Suprapubic skin (tissue), 3 donors: ENCODE measurements at regions not wholly inside any gene's neighbourhood (a gene's known extent, or its start where the extent isn't known, plus 50 kb on each side); places are given as distances from the start of the nearest gene placed in this dataset.

ENCODE experiments used
- POLR2A ChIP-seq, 2 donors: fragments of 450-650 bp; IDR thresholded peaks; one replicate each; pipeline ENCODE4 v1.6.1; 2017; ENCODE audit warnings: antibody characterized with exemption in 2 of 2, mild to moderate bottlenecking in 2 of 2, moderate library complexity in 2 of 2
- TF ChIP-seq, protein P1 (sequence below), 2 donors: fragments of 200-600 bp in 1 of 2; fragments of 450-650 bp in 1 of 2; sonication (generic) in 1 of 2; IDR thresholded peaks; one replicate each; pipeline ENCODE4 v1.5.1; 2016 to 2019; ENCODE audit warnings: antibody characterized with exemption in 2 of 2, mild to moderate bottlenecking in 1 of 2, moderate library complexity in 1 of 2

DNA sequence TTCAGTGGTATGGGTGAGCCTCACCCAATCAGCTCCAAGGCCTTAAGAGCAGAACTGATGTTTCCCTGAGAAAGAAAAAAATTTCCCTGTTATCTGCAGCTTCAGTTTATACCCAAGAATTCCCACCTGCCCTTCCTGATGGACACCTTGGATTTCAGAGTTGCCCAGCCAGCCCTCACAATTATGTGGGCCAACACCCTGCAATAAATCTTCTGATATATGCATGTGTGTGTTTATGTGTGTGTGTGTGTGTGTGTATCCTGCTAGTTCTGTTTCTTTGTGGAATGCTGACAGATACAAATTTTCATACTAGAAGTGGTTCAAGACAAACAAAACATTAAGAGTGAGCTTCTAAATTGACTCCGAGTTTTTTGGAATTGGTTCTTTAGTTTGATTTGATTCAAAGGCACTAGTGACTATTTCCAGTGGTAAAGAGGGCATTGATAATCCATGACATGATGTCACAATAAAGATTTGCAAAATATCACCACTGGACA, 246.6 kb upstream of the BTBD3 start:
- TF ChIP-seq, protein P1, sequence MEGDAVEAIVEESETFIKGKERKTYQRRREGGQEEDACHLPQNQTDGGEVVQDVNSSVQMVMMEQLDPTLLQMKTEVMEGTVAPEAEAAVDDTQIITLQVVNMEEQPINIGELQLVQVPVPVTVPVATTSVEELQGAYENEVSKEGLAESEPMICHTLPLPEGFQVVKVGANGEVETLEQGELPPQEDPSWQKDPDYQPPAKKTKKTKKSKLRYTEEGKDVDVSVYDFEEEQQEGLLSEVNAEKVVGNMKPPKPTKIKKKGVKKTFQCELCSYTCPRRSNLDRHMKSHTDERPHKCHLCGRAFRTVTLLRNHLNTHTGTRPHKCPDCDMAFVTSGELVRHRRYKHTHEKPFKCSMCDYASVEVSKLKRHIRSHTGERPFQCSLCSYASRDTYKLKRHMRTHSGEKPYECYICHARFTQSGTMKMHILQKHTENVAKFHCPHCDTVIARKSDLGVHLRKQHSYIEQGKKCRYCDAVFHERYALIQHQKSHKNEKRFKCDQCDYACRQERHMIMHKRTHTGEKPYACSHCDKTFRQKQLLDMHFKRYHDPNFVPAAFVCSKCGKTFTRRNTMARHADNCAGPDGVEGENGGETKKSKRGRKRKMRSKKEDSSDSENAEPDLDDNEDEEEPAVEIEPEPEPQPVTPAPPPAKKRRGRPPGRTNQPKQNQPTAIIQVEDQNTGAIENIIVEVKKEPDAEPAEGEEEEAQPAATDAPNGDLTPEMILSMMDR (IDR thresholded peaks at IDR 0.05), result no peak
- no peak for TF ChIP-seq POLR2A (IDR thresholded peaks at IDR 0.05)
